Epithelial cell of prostate (primary cell): ENCODE measurements at regions not wholly inside any gene's neighbourhood (a gene's known extent, or its start where the extent isn't known, plus 50 kb on each side); places are given as distances from the start of the nearest gene placed in this dataset.

ENCODE experiments used
- DNase-seq: peaks from one replicate; pipeline ENCODE4 v3.0.0-alpha.2; 2011; ENCODE audit warnings: low read depth, low spot score
- H3K27ac ChIP-seq: fragments of 450-650 bp; 2 replicates; pipeline ENCODE4 v1.5.1; 2017; ENCODE audit warnings: mild to moderate bottlenecking

GRCh38 chr17:71247441-71248015, 873.3 kb upstream of the SOX9 start:
- no peak for DNase-seq
- H3K27ac ChIP-seq, result no peak overlapping the region

- DNase-seq, result no peak
- no peak overlapping the region for H3K27ac ChIP-seq
Observed at GRCh38 chr17:71251276-71251675, 869.5 kb upstream of the SOX9 start.

- DNase-seq, result no peak
- no peak overlapping the region for H3K27ac ChIP-seq
Observed at GRCh38 chr17:71251951-71252350, 868.9 kb upstream of the SOX9 start.

- no peak for DNase-seq
- H3K27ac ChIP-seq, result no peak overlapping the region
Observed at GRCh38 chr17:71252436-71252835, 868.4 kb upstream of the SOX9 start.

- H3K27ac ChIP-seq, result no peak overlapping the region
- no peak for DNase-seq
Observed at GRCh38 chr17:71257096-71257495, 863.7 kb upstream of the SOX9 start.

- H3K27ac ChIP-seq, result no peak overlapping the region
- no peak for DNase-seq
Observed at GRCh38 chr17:71260366-71260940, 860.4 kb upstream of the SOX9 start.

- no peak overlapping the region for H3K27ac ChIP-seq
- DNase-seq, result no peak
Observed at GRCh38 chr17:71262586-71262985, 858.2 kb upstream of the SOX9 start.

- no peak for DNase-seq
- no peak overlapping the region for H3K27ac ChIP-seq
Observed at GRCh38 chr17:71267668-71268067, 853.2 kb upstream of the SOX9 start.

- no peak for DNase-seq
- H3K27ac ChIP-seq, result no peak overlapping the region
Observed at GRCh38 chr17:71269201-71269600, 851.6 kb upstream of the SOX9 start.

- DNase-seq, result no peak
Observed at GRCh38 chr17:71273441-71273840, 847.4 kb upstream of the SOX9 start.

GRCh38 chr17:71276079-71276478, 844.7 kb upstream of the SOX9 start:
- H3K27ac ChIP-seq, result no peak overlapping the region
- DNase-seq, result no peak

More at GRCh38 chr17:71273441-71273840, 847.4 kb upstream of the SOX9 start:
- no peak overlapping the region for H3K27ac ChIP-seq

- no peak overlapping the region for H3K27ac ChIP-seq
- DNase-seq, result no peak
Observed at GRCh38 chr17:71283486-71283885, 837.3 kb upstream of the SOX9 start.

GRCh38 chr17:71284032-71284755, 836.6 kb upstream of the SOX9 start:
- H3K27ac ChIP-seq, result no peak overlapping the region
- no peak for DNase-seq

- H3K27ac ChIP-seq, result no peak overlapping the region
Observed at GRCh38 chr17:71286625-71287024, 834.2 kb upstream of the SOX9 start.

GRCh38 chr17:71287071-71287823, 833.6 kb upstream of the SOX9 start:
- no peak for DNase-seq
- no peak overlapping the region for H3K27ac ChIP-seq

More at GRCh38 chr17:71286625-71287024, 834.2 kb upstream of the SOX9 start:
- DNase-seq, result no peak

- no peak for DNase-seq
- H3K27ac ChIP-seq, result no peak overlapping the region
Observed at GRCh38 chr17:71292006-71292405, 828.8 kb upstream of the SOX9 start.

- no peak for DNase-seq
- H3K27ac ChIP-seq, result no peak overlapping the region
Observed at GRCh38 chr17:71296005-71296404, 824.8 kb upstream of the SOX9 start.

GRCh38 chr17:71301063-71301462, 819.8 kb upstream of the SOX9 start:
- DNase-seq, result no peak
- H3K27ac ChIP-seq, result no peak overlapping the region

GRCh38 chr17:71302721-71303549, 817.9 kb upstream of the SOX9 start:
- no peak overlapping the region for H3K27ac ChIP-seq
- no peak for DNase-seq

- no peak for DNase-seq
- no peak overlapping the region for H3K27ac ChIP-seq
Observed at GRCh38 chr17:71304498-71305158, 816.2 kb upstream of the SOX9 start.
